ENCODE measurements at regions not wholly inside any gene's neighbourhood (a gene's known extent, or its start where the extent isn't known, plus 50 kb on each side); places are given as distances from the start of the nearest gene placed in this dataset.
"Not testable (repeated sequence)": the region's sequence is repeated elsewhere in the genome, so short reads cannot be mapped to it uniquely, and the experiment has no call there.

GRCh38 chr4:53885668-53886067, 178.7 kb downstream of the CHIC2 start:
- TF ChIP-seq POLR2A (IDR thresholded peaks at IDR 0.05) (no peak), CTCF (IDR thresholded peaks at IDR 0.05) (no peak)
- Histone ChIP-seq H3K36me3 (no peaks in the 10 kb centered on the region), H3K4me3 (replicated peaks in 1 of 3) (no peak overlapping the region), H3K27ac (no peak overlapping the region), H3K9me3 (no peaks in the 10 kb centered on the region), H3K4me1 (peaks cover 0 to 6% of the 10 kb centered on the region in 2 donors), H3K27me3 (no peaks in the 10 kb centered on the region)
- no peak for DNase-seq
- intact Hi-C loops (cut with DNase I) = no loop called here
- WGBS, 2 donors = 49 to 62% methylated on average over 2 of the region's 2 CpGs

GRCh38 chr4:53877096-53877495, 187.3 kb downstream of the CHIC2 start:
- H3K27ac ChIP-seq; H3K4me3 ChIP-seq (replicated peaks in 1 of 3); DNase-seq; H3K36me3 ChIP-seq; H3K4me1 ChIP-seq; H3K9me3 ChIP-seq; intact Hi-C loops (cut with DNase I); H3K27me3 ChIP-seq: not testable (repeated sequence)
- 80 to 99% methylated on average over 6 to 18 of the region's 18 CpGs for WGBS, 2 donors

- Histone ChIP-seq H3K4me1 (peaks cover 0 to 13% of the 10 kb centered on the region in 2 donors), H3K9me3 (no peaks in the 10 kb centered on the region), H3K27me3 (no peaks in the 10 kb centered on the region), H3K4me3 (replicated peaks in 1 of 3) (no peak overlapping the region), H3K27ac (no peak overlapping the region), H3K36me3 (no peaks in the 10 kb centered on the region)
- TF ChIP-seq CTCF (IDR thresholded peaks at IDR 0.05) (no peak), POLR2A (IDR thresholded peaks at IDR 0.05) (no peak)
- DNase-seq = no peak
- 84 to 87% methylated on average over 7 to 8 of the region's 8 CpGs for WGBS, 2 donors
- intact Hi-C loops (cut with DNase I) = no loop called here
Measured at GRCh38 chr4:53866055-53866454, 198.3 kb downstream of the CHIC2 start.

DNA sequence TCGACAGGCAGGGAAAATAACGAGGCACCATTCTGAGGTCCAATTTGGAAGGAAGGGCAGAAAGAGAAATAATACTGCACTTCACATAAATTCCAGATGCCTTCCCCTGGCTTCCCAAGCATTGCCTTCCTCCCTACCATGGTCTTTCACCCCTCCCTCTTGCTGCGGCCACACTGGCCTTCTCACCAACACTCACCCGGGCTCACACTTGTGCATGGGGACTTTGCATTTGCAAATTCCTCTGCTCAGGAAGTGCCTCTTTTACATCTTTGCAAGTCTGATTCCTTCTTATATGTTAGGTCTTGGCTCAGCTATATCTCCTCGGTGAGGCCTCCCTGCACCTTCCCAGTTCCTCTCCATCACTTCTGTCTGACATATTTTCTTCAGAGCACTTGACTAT, 199.4 kb downstream of the CHIC2 start:
- intact Hi-C loops (cut with DNase I) = no loop called here
- DNase-seq = no peak
- 86 to 88% methylated on average over 5 of the region's 5 CpGs for WGBS, 2 donors

GRCh38 chr4:53863736-53864365, 200.6 kb downstream of the CHIC2 start:
- intact Hi-C loops (cut with DNase I) = no loop called here
- H3K9me3 ChIP-seq = no peaks in the 10 kb centered on the region
- 59 to 67% methylated on average over 4 of the region's 4 CpGs for WGBS, 2 donors
- peaks cover 0 to 13% of the 10 kb centered on the region in 2 donors for H3K4me1 ChIP-seq
- no peak for TF ChIP-seq CTCF (IDR thresholded peaks at IDR 0.05)
- TF ChIP-seq POLR2A (IDR thresholded peaks at IDR 0.05) = no peak
- DNase-seq = no peak
- no peaks in the 10 kb centered on the region for H3K27me3 ChIP-seq
- no peak overlapping the region for H3K27ac ChIP-seq
- H3K36me3 ChIP-seq = no peaks in the 10 kb centered on the region
- no peak overlapping the region for H3K4me3 ChIP-seq (replicated peaks in 1 of 3)

More for the DNA sequence above, 199.4 kb downstream of the CHIC2 start:
- Histone ChIP-seq H3K4me3 (replicated peaks in 1 of 3) (no peak overlapping the region), H3K27me3 (no peaks in the 10 kb centered on the region), H3K27ac (no peak overlapping the region), H3K4me1 (peaks cover 0 to 13% of the 10 kb centered on the region in 2 donors), H3K36me3 (no peaks in the 10 kb centered on the region), H3K9me3 (no peaks in the 10 kb centered on the region)
- TF ChIP-seq POLR2A (IDR thresholded peaks at IDR 0.05) (no peak), CTCF (IDR thresholded peaks at IDR 0.05) (no peak)
